ENCODE measurements at regions not wholly inside any gene's neighbourhood (a gene's known extent, or its start where the extent isn't known, plus 50 kb on each side); places are given as distances from the start of the nearest gene placed in this dataset.
"Not testable (repeated sequence)": the region's sequence is repeated elsewhere in the genome, so short reads cannot be mapped to it uniquely, and the experiment has no call there.

- DNase-seq (ENCODE audit: insufficient read length, low spot score) (no peak), FAIRE-seq (no peak)
- no peak for TF ChIP-seq POLR2A (IDR thresholded peaks at IDR 0.05; ENCODE audit: low read depth, low read length)
These were observed 421.8 kb upstream of the ANO5 start for GRCh38 chr11:21771097-21771496.

DNA sequence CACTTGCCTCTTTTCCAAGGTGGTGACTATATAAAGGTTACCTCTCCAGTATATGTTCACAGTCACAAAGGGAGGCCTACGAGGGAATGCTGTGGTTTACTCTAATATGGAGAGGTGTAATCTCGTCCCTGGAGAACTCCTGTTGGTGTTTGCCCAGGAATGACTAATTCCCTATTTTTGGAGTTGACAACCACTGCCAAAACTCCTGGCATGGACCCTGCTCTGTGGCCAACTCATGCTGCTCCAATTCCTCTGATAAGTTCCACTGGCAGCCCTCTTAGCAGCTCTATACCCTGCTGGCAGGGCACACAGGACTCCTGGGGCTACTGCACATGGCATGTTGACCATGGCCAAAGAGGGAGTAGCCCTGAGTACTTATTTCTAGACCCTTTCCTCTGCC lies 418.7 kb upstream of the ANO5 start:
- TF ChIP-seq POLR2A (IDR thresholded peaks at IDR 0.05; ENCODE audit: low read depth, low read length): no peak
- FAIRE-seq (no peak), DNase-seq (ENCODE audit: insufficient read length, low spot score) (no peak)

DNA sequence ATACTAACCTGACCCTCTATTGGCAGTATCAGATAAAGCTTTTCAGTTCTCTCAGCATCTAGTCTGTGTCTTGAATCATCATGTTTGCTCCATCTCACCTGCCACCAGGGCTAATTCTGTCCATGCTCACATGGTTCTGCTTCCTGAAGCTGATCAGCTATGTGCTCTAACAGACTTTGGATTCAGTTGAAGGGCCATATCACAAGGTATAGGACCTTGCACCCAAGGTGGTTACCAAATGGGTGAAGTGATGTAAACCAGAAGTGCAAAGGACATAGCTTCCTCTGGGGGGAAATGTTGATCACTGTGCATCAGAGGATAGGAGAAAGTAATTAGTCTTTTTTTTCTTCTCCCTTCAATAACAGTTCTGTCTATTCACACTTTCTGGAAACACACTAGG lies 417.0 kb upstream of the ANO5 start:
- FAIRE-seq (no peak), DNase-seq (ENCODE audit: insufficient read length, low spot score) (no peak)
- TF ChIP-seq POLR2A (IDR thresholded peaks at IDR 0.05; ENCODE audit: low read depth, low read length): no peak

DNA sequence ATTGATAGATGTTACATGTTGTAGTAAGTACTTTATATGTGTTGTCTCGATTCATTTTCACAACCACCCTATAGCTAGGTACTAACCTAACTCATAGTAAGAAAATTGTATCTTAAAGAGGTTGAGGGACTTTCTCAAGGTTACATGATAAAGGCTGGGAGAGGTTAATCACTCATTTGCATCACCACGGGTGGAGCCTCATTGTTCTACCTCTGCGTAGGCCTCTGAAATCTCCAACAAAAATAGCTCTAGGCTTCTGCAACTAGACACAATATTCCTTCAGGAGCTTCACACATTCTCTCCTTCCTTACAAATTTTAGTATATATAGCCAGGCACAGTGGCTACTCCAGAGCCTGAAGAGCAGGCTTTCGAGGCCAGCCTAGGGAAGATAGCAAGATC lies 408.9 kb upstream of the ANO5 start:
- FAIRE-seq (no peak), DNase-seq (ENCODE audit: insufficient read length, low spot score) (no peak)
- no peak for TF ChIP-seq POLR2A (IDR thresholded peaks at IDR 0.05; ENCODE audit: low read depth, low read length)

DNA sequence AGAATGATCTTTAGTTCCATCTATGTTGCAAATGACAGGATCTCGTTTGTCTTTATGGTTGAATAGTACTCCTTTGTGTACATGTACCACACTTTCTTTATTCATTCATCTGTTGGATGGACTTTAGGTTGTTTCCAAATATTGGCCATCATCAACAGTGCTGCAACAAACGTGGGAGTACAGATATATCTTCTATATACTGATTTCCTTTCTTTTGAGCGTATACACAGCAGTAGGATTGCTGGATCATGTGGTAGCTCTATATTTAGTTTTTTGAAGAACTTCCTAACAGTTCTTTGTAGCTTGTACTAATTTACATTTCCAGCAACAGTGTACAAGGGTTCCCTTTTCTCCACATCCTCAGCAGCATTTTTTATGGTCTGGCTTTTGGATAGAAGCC lies 407.5 kb upstream of the ANO5 start:
- no peak for TF ChIP-seq POLR2A (IDR thresholded peaks at IDR 0.05; ENCODE audit: low read depth, low read length)
- no peak for FAIRE-seq
- DNase-seq (ENCODE audit: insufficient read length, low spot score): no peak

- no peak for FAIRE-seq
- no peak for DNase-seq (ENCODE audit: insufficient read length, low spot score)
- TF ChIP-seq POLR2A (IDR thresholded peaks at IDR 0.05; ENCODE audit: low read depth, low read length): no peak
These were observed 398.6 kb upstream of the ANO5 start for GRCh38 chr11:21794306-21794705.

DNA sequence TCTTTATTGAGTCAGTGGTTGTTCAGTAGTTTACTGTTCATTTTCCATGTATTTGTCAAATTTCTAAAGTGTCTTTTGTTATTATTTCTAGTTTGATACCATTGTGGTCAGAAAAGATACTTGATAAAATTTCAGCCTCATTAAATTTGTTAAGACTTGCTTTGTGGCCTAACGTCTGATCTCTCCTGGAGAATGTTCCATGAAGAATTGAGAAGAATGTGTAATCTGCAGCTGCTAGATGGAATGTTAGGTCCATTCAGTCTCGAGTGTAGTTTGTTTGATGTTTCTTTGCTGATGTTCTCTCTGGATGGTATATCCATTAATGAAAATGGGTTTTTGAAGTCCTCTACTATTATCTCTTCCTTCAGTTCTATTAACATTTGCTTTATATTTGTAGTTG lies 394.7 kb upstream of the ANO5 start:
- DNase-seq (ENCODE audit: insufficient read length, low spot score) (no peak), FAIRE-seq (no peak)
- no peak for TF ChIP-seq POLR2A (IDR thresholded peaks at IDR 0.05; ENCODE audit: low read depth, low read length)

DNA sequence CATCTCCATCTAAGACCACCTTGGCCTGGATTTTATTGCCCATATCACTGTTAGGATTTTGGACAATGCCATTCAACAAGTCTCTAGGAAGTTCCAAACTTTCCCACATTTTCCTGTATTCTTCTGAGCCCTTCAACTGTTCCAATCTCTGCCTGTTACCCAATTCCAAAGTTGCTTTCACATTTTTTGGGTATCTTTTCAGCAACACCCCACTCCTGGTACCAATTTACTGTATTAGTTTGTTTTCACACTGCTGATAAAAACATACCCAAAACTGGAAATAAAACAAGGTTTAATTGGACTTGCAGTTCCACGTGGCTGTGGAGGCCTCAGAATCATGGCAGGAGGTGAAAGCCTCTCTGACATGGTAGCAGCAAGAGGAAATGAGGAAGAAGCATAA lies 388.4 kb upstream of the ANO5 start:
- not testable (repeated sequence) for FAIRE-seq; DNase-seq (ENCODE audit: insufficient read length, low spot score)

- DNase-seq (ENCODE audit: insufficient read length, low spot score) (no peak), FAIRE-seq (no peak)
- TF ChIP-seq POLR2A (IDR thresholded peaks at IDR 0.05; ENCODE audit: low read depth, low read length): no peak
These were observed 386.4 kb upstream of the ANO5 start for GRCh38 chr11:21806508-21806907.

DNA sequence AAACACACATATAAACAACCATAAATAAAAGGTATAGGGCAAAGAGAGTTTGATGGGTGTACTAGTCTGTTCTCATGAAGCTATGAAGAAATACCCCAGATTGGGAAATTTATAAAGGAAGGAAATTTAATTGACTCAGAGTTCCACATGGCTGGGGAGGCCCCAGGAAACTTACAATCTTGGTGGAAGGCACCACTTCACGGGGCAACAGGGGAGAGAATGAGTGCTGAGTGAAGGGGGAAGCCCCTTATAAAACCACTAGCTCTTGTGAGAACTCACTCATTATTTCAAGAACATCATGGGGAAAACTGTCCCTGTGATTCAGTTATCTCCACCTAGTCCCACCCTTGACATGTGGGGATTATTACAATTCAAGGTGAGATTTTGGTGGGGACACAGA lies 385.9 kb upstream of the ANO5 start:
- DNase-seq (ENCODE audit: insufficient read length, low spot score) (no peak), FAIRE-seq (no peak)
- TF ChIP-seq POLR2A (IDR thresholded peaks at IDR 0.05; ENCODE audit: low read depth, low read length): no peak

DNA sequence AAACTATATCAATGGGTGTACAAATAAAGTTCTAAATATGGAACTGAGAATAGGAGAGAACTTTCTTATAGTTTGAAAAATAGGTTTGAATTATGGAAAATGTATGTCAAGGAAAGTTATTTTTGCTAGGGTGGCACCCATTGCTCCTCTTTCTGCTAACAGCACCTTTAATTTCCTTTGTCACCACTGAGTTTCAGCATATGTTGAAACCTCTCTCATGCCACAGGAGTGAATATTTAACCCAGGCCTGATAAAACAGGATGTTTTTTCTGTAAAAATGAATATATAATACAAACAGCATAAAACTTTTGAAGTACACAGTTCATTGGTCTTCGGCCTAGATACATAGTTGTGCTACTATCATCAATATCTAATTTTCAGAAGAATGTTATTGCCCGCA lies 385.5 kb upstream of the ANO5 start:
- no peak for TF ChIP-seq POLR2A (IDR thresholded peaks at IDR 0.05; ENCODE audit: low read depth, low read length)
- no peak for FAIRE-seq

DNA sequence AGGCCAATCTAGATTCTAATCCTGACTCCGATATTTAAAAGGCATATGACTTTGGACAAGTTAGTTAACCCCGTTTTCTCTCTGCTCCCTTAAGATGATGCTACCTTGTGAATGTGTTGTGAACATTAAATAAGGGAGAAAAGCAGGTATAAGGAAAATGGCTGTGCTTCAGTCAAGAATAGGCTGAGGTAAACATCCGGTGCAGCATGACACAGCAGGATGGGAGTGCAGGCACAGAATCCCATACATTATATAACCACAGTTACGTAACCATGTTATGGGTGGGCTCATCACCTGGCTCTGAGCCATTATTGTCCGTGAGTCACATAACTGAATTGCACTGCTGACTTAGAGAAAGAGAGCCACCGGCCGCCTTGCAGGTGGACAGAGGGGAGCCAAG lies 382.2 kb upstream of the ANO5 start:
- no peak for TF ChIP-seq POLR2A (IDR thresholded peaks at IDR 0.05; ENCODE audit: low read depth, low read length)
- FAIRE-seq (no peak), DNase-seq (ENCODE audit: insufficient read length, low spot score) (no peak)

More for the DNA sequence above, 385.5 kb upstream of the ANO5 start:
- no peak for DNase-seq (ENCODE audit: insufficient read length, low spot score)

DNA sequence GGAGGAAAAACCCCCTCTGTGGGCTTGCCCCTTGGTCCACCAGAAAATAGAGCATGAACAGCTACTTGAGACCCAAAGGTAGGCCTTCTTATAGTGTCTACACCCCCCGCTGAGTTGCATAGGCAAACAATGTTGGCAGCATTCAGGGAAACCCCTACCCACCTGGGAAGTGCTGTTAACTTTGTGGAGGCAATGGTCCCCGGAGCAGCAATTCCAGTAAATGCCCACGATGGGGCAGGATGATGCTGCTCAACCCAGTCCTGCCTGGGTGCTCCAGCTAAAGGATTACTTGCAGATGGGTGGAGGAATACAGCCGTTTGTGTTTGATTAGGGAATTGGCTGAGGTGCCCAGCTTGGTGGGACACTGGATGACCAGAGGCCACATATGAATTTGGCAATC lies 381.3 kb upstream of the ANO5 start:
- no peak for DNase-seq (ENCODE audit: insufficient read length, low spot score)
- no peak for FAIRE-seq
- TF ChIP-seq POLR2A (IDR thresholded peaks at IDR 0.05; ENCODE audit: low read depth, low read length): no peak

GRCh38 chr11:21814169-21814568 lies 378.7 kb upstream of the ANO5 start:
- TF ChIP-seq POLR2A (IDR thresholded peaks at IDR 0.05; ENCODE audit: low read depth, low read length): no peak
- DNase-seq (ENCODE audit: insufficient read length, low spot score) (no peak), FAIRE-seq (no peak)

- FAIRE-seq (no peak), DNase-seq (ENCODE audit: insufficient read length, low spot score) (no peak)
- TF ChIP-seq POLR2A (IDR thresholded peaks at IDR 0.05; ENCODE audit: low read depth, low read length): no peak
These were observed 375.2 kb upstream of the ANO5 start for GRCh38 chr11:21817696-21818095.

GRCh38 chr11:21820176-21820575 lies 372.7 kb upstream of the ANO5 start:
- TF ChIP-seq POLR2A (IDR thresholded peaks at IDR 0.05; ENCODE audit: low read depth, low read length): no peak
- no peak for DNase-seq (ENCODE audit: insufficient read length, low spot score)
- no peak for FAIRE-seq

All from H54 (cell line).